ENCODE measurements at regions not wholly inside any gene's neighbourhood (a gene's known extent, or its start where the extent isn't known, plus 50 kb on each side); places are given as distances from the start of the nearest gene placed in this dataset.
"Not testable (repeated sequence)": the region's sequence is repeated elsewhere in the genome, so short reads cannot be mapped to it uniquely, and the experiment has no call there.

GRCh38 chr10:52577047-52577446, 195.5 kb downstream of the MBL2 start:
- intact Hi-C loops (cut with micrococcal nuclease), result loop anchor here (5.0 kb wide), 1 partner anchor 1955 kb away; the partner anchor contains the start of gene SGMS1
- no peaks in the 10 kb centered on the region for H4K20me1 ChIP-seq (replicated peaks; ENCODE audit: control insufficient read depth, extremely low read depth, insufficient read depth, low read length)
- no peaks in the 10 kb centered on the region for H3K27me3 ChIP-seq (ENCODE audit: control insufficient read depth in 2 of 2, insufficient read depth in 2 of 2, low read length in 2 of 2)
- no peaks in the 10 kb centered on the region for H3K79me2 ChIP-seq (ENCODE audit: control insufficient read depth, insufficient read depth, low read length)
- H3K4me2 ChIP-seq (ENCODE audit: insufficient read depth, low read length), result no peak overlapping the region
- FAIRE-seq, result no peak
- H3K27ac ChIP-seq (ENCODE audit: insufficient read depth, low read depth, low read length), result no peak overlapping the region
- no peak for DNase-seq (ENCODE audit: low read depth, low spot score)
- no peaks in the 10 kb centered on the region for H3K9me1 ChIP-seq (replicated peaks; ENCODE audit: control insufficient read depth, extremely low read depth, insufficient read depth, low read length)
- TF ChIP-seq POLR2AphosphoS5 (IDR thresholded peaks at IDR 0.05; ENCODE audit: insufficient read depth, low read depth, low read length) (no peak), JUN (IDR thresholded peaks at IDR 0.05; ENCODE audit: borderline replicate concordance, insufficient read depth, insufficient read length, low read depth) (no peak), FOS (IDR thresholded peaks at IDR 0.05; ENCODE audit: borderline replicate concordance, insufficient read depth, low read length) (no peak), POLR2A (IDR thresholded peaks at IDR 0.05; ENCODE audit: low read depth, low read length) (no peak)
- ChIA-PET CTCF (interaction anchor here (1.2 to 2.5 kb wide), 2 partner anchors 10 to 88 kb away, joined by 4 to 41 read pairs; no protein-coding TSS in a partner anchor), POLR2A (no interaction called here)
- BruUV-seq (replicated peaks), result no TSS peak
- dilution Hi-C loops (cut with MboI; ENCODE audit: extremely low pct_ligation_motif_present, low sequenced_read_pairs), result no loop called here
- no peak overlapping the region for H3K4me3 ChIP-seq (replicated peaks in 1 of 3; ENCODE audit: insufficient read depth in 1 of 3, low read depth in 1 of 3, low read length in 3 of 3)
- H3K36me3 ChIP-seq (ENCODE audit: control insufficient read depth in 2 of 2, extremely low read depth in 1 of 2, insufficient read depth in 2 of 2, low read length in 2 of 2), result no peaks in the 10 kb centered on the region
- H3K4me1 ChIP-seq (ENCODE audit: control insufficient read depth, extremely low read depth, insufficient read depth, low read length), result peaks cover 41% of the 10 kb centered on the region
- H2AFZ ChIP-seq (ENCODE audit: low read depth, low read length), result no peak overlapping the region
- H3K9me3 ChIP-seq (replicated peaks; ENCODE audit: control insufficient read depth, insufficient read depth, low read length), result no peaks in the 10 kb centered on the region
- no peak overlapping the region for H3K9ac ChIP-seq (replicated peaks; ENCODE audit: extremely low read depth, insufficient read depth, low read length)

DNA sequence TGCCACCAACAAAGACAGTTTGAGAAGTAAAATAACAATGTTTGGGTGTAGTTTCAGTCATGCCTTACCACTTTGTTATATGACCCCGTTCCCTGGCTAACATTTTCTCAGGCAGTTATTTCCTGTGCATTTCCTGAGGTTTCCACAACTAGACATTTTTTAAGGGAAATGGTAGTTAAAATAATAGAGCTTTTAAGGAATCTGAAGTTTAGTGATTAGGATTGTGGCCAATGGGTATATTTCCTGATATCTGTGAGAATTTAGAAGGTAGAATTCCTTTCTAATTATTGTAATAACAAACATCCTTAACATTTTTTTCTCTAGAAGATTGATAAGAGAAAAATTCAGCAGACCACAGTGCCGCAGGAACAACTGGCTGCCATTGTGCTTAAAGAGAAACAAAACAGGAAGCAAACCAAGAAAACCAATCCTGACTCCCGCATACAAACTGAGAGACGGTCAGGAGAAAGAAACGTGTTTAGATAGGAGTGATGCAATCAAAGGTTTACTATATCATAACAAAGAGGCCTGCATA, 193.6 kb downstream of the MBL2 start:
- ChIA-PET POLR2A (interaction anchor here (0.7 to 1.3 kb wide), 3 partner anchors 9 to 266 kb away, joined by 3 read pairs; partner anchors contain the start of gene DKK1), CTCF (interaction anchor here (0.7 to 2.5 kb wide), 6 partner anchors 9 to 271 kb away, joined by 3 to 41 read pairs (median 4); partner anchors contain the start of gene DKK1)
- Histone ChIP-seq H3K4me2 (ENCODE audit: insufficient read depth, low read length) (peak overlapping the region; percentile 81), H3K9me1 (replicated peaks; ENCODE audit: control insufficient read depth, extremely low read depth, insufficient read depth, low read length) (no peaks in the 10 kb centered on the region), H3K36me3 (ENCODE audit: control insufficient read depth in 2 of 2, extremely low read depth in 1 of 2, insufficient read depth in 2 of 2, low read length in 2 of 2) (no peaks in the 10 kb centered on the region), H4K20me1 (replicated peaks; ENCODE audit: control insufficient read depth, extremely low read depth, insufficient read depth, low read length) (no peaks in the 10 kb centered on the region), H3K27ac (ENCODE audit: insufficient read depth, low read depth, low read length) (peak overlapping the region; percentile 91), H2AFZ (ENCODE audit: low read depth, low read length) (peak overlapping the region; percentile 63), H3K27me3 (ENCODE audit: control insufficient read depth in 2 of 2, insufficient read depth in 2 of 2, low read length in 2 of 2) (no peaks in the 10 kb centered on the region), H3K4me1 (ENCODE audit: control insufficient read depth, extremely low read depth, insufficient read depth, low read length) (peaks cover 41% of the 10 kb centered on the region), H3K9me3 (replicated peaks; ENCODE audit: control insufficient read depth, insufficient read depth, low read length) (no peaks in the 10 kb centered on the region), H3K79me2 (ENCODE audit: control insufficient read depth, insufficient read depth, low read length) (no peaks in the 10 kb centered on the region), H3K9ac (replicated peaks; ENCODE audit: extremely low read depth, insufficient read depth, low read length) (peak overlapping the region; percentile 71), H3K4me3 (replicated peaks in 1 of 3; ENCODE audit: insufficient read depth in 1 of 3, low read depth in 1 of 3, low read length in 3 of 3) (peak overlapping the region in 1 of 3 experiments; percentile 40)
- dilution Hi-C loops (cut with MboI; ENCODE audit: extremely low pct_ligation_motif_present, low sequenced_read_pairs) (no loop called here), intact Hi-C loops (cut with micrococcal nuclease) (loop anchor here (1.0 to 5.0 kb wide), 6 partner anchors 12 to 1957 kb away; partner anchors contain the start of genes DKK1 and SGMS1)
- no TSS peak for BruUV-seq (replicated peaks)
- TF ChIP-seq FOS (IDR thresholded peaks at IDR 0.05; ENCODE audit: borderline replicate concordance, insufficient read depth, low read length), result peak; percentile 25
- peak; percentile 71 for TF ChIP-seq GATA2 (IDR thresholded peaks at IDR 0.05; ENCODE audit: insufficient read depth, insufficient read length, low read depth, low read length)
- TF ChIP-seq POLR2AphosphoS5 (IDR thresholded peaks at IDR 0.05; ENCODE audit: insufficient read depth, low read depth, low read length), result no peak
- peak; percentile 76 for FAIRE-seq
- DNase-seq (ENCODE audit: low read depth, low spot score), result peak; percentile 96

DNA sequence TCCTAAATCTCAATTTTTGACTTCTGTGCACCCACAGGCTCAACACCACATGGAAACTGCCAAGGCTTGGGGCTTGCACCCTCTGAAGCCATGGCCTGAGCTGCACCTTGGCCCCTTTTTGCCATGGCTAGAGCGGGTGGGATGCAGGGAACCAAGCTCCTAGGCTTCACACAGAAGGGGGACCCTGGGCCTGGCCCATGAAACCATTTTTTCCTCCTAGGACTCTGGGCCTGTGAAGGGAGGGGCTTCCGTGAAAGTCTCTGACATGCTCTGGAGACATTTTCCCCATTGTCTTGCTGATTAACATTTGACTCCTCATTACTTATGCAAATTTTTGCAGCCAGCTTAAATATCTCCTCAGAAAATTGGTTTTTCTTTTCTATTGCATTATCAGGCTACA, 190.9 kb downstream of the MBL2 start:
- H3K27ac ChIP-seq (ENCODE audit: insufficient read depth, low read depth, low read length); H3K27me3 ChIP-seq (ENCODE audit: control insufficient read depth in 2 of 2, insufficient read depth in 2 of 2, low read length in 2 of 2); BruUV-seq (replicated peaks); DNase-seq (ENCODE audit: low read depth, low spot score); H2AFZ ChIP-seq (ENCODE audit: low read depth, low read length); dilution Hi-C loops (cut with MboI; ENCODE audit: extremely low pct_ligation_motif_present, low sequenced_read_pairs); FAIRE-seq; H3K79me2 ChIP-seq (ENCODE audit: control insufficient read depth, insufficient read depth, low read length); H3K9ac ChIP-seq (replicated peaks; ENCODE audit: extremely low read depth, insufficient read depth, low read length); H3K9me1 ChIP-seq (replicated peaks; ENCODE audit: control insufficient read depth, extremely low read depth, insufficient read depth, low read length); intact Hi-C loops (cut with micrococcal nuclease); H3K9me3 ChIP-seq (replicated peaks; ENCODE audit: control insufficient read depth, insufficient read depth, low read length); H3K4me2 ChIP-seq (ENCODE audit: insufficient read depth, low read length); POLR2A ChIA-PET; H3K4me3 ChIP-seq (replicated peaks in 1 of 3; ENCODE audit: insufficient read depth in 1 of 3, low read depth in 1 of 3, low read length in 3 of 3); H3K36me3 ChIP-seq (ENCODE audit: control insufficient read depth in 2 of 2, extremely low read depth in 1 of 2, insufficient read depth in 2 of 2, low read length in 2 of 2); H4K20me1 ChIP-seq (replicated peaks; ENCODE audit: control insufficient read depth, extremely low read depth, insufficient read depth, low read length): not testable (repeated sequence)
- peaks cover 23% of the 10 kb centered on the region for H3K4me1 ChIP-seq (ENCODE audit: control insufficient read depth, extremely low read depth, insufficient read depth, low read length)
- CTCF ChIA-PET, result interaction anchor here (1.2 to 1.3 kb wide), 2 partner anchors 15 to 274 kb away, joined by 3 to 5 read pairs; no protein-coding TSS in a partner anchor
